H1 (cell line): ENCODE measurements at regions not wholly inside any gene's neighbourhood (a gene's known extent, or its start where the extent isn't known, plus 50 kb on each side); places are given as distances from the start of the nearest gene placed in this dataset.

Experiments
- BCL11A ChIP-seq, 2 experiments: IDR thresholded peaks; one replicate each; pipeline ENCODE4 v1.6.1; 2011; ENCODE audit warnings: low read depth in 2 of 2, low read length in 2 of 2, mild to moderate bottlenecking in 2 of 2
- BRCA1 ChIP-seq: IDR thresholded peaks from 2 replicates; pipeline ENCODE4 v1.6.1; 2012; ENCODE audit warnings: low read depth, low read length, improper control_type of control experiment
- EP300 ChIP-seq, 2 experiments: IDR thresholded peaks; 1 replicate in 1 of 2; 2 replicates in 1 of 2; pipeline ENCODE4 v1.6.1; 2011 to 2012; ENCODE audit warnings: low read depth in 2 of 2, low read length in 2 of 2, mild to moderate bottlenecking in 2 of 2, borderline replicate concordance in 1 of 2, inconsistent platforms in 1 of 2, moderate library complexity in 1 of 2
- HDAC6 ChIP-seq: IDR thresholded peaks from one replicate; pipeline ENCODE4 v1.7.1; 2012; ENCODE audit warnings: low read depth, mild to moderate bottlenecking, inconsistent platforms, low read length, moderate library complexity
- KDM5A ChIP-seq: fragments of 200-600 bp; IDR thresholded peaks from 2 replicates; pipeline ENCODE4 v1.7.1; 2012; ENCODE audit warnings: mild to moderate bottlenecking, low read length, inconsistent platforms, mixed read lengths
- POLR2AphosphoS5 ChIP-seq: IDR thresholded peaks from 2 replicates; pipeline ENCODE4 v1.6.1; 2011; ENCODE audit warnings: low read depth, low read length
- SIN3A ChIP-seq, 2 experiments: IDR thresholded peaks in 1 of 2; conservative IDR thresholded peaks in 1 of 2; 2 replicates each; pipeline ENCODE4 v1.6.1; 2011 to 2012; ENCODE audit warnings: low read length in 2 of 2, improper control_type of control experiment in 1 of 2, low read depth in 1 of 2, mild to moderate bottlenecking in 1 of 2
- SUZ12 ChIP-seq: fragments of 200-600 bp; sonication (generic); IDR thresholded peaks from 2 replicates; pipeline ENCODE4 v1.6.1; 2012; ENCODE audit warnings: mild to moderate bottlenecking, inconsistent platforms, low read length, moderate library complexity, mixed read lengths
- TBP ChIP-seq: IDR thresholded peaks from 2 replicates; pipeline ENCODE4 v1.6.1; 2011; ENCODE audit warnings: low read depth, low read length, improper control_type of control experiment
- TF ChIP-seq, protein P1 (sequence below): fragments of 300-600 bp; sonication (generic); IDR thresholded peaks from 2 replicates; pipeline ENCODE4 v1.7.1; 2012; ENCODE audit warnings: low read length, moderate library complexity, mild to moderate bottlenecking, inconsistent platforms; ENCODE audit not compliant: insufficient replicate concordance
- TF ChIP-seq, protein P2 (sequence below): IDR thresholded peaks from 2 replicates; pipeline ENCODE4 v1.6.1; 2012; ENCODE audit warnings: inconsistent platforms

DNA sequence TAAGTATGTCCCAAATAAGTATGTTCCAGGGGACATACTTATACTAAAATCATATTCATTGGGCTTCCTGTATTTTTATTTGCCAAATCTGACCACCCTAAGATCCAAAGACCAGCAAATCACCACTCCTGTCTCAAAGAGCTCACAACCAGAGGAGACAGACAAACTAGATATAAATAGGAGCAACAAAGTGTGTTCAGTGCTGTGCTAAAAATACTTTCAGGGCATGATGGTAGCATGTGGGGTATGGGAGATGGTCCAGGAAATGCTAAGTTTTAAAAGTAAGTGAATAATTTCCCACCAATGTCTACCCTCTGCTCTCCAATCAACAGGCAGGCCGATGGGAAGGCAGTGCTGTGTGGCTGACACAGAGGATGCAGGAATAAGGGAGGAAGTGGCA lies 87.1 kb downstream of the C1QL2 start (continued):
- TF ChIP-seq, protein P1, sequence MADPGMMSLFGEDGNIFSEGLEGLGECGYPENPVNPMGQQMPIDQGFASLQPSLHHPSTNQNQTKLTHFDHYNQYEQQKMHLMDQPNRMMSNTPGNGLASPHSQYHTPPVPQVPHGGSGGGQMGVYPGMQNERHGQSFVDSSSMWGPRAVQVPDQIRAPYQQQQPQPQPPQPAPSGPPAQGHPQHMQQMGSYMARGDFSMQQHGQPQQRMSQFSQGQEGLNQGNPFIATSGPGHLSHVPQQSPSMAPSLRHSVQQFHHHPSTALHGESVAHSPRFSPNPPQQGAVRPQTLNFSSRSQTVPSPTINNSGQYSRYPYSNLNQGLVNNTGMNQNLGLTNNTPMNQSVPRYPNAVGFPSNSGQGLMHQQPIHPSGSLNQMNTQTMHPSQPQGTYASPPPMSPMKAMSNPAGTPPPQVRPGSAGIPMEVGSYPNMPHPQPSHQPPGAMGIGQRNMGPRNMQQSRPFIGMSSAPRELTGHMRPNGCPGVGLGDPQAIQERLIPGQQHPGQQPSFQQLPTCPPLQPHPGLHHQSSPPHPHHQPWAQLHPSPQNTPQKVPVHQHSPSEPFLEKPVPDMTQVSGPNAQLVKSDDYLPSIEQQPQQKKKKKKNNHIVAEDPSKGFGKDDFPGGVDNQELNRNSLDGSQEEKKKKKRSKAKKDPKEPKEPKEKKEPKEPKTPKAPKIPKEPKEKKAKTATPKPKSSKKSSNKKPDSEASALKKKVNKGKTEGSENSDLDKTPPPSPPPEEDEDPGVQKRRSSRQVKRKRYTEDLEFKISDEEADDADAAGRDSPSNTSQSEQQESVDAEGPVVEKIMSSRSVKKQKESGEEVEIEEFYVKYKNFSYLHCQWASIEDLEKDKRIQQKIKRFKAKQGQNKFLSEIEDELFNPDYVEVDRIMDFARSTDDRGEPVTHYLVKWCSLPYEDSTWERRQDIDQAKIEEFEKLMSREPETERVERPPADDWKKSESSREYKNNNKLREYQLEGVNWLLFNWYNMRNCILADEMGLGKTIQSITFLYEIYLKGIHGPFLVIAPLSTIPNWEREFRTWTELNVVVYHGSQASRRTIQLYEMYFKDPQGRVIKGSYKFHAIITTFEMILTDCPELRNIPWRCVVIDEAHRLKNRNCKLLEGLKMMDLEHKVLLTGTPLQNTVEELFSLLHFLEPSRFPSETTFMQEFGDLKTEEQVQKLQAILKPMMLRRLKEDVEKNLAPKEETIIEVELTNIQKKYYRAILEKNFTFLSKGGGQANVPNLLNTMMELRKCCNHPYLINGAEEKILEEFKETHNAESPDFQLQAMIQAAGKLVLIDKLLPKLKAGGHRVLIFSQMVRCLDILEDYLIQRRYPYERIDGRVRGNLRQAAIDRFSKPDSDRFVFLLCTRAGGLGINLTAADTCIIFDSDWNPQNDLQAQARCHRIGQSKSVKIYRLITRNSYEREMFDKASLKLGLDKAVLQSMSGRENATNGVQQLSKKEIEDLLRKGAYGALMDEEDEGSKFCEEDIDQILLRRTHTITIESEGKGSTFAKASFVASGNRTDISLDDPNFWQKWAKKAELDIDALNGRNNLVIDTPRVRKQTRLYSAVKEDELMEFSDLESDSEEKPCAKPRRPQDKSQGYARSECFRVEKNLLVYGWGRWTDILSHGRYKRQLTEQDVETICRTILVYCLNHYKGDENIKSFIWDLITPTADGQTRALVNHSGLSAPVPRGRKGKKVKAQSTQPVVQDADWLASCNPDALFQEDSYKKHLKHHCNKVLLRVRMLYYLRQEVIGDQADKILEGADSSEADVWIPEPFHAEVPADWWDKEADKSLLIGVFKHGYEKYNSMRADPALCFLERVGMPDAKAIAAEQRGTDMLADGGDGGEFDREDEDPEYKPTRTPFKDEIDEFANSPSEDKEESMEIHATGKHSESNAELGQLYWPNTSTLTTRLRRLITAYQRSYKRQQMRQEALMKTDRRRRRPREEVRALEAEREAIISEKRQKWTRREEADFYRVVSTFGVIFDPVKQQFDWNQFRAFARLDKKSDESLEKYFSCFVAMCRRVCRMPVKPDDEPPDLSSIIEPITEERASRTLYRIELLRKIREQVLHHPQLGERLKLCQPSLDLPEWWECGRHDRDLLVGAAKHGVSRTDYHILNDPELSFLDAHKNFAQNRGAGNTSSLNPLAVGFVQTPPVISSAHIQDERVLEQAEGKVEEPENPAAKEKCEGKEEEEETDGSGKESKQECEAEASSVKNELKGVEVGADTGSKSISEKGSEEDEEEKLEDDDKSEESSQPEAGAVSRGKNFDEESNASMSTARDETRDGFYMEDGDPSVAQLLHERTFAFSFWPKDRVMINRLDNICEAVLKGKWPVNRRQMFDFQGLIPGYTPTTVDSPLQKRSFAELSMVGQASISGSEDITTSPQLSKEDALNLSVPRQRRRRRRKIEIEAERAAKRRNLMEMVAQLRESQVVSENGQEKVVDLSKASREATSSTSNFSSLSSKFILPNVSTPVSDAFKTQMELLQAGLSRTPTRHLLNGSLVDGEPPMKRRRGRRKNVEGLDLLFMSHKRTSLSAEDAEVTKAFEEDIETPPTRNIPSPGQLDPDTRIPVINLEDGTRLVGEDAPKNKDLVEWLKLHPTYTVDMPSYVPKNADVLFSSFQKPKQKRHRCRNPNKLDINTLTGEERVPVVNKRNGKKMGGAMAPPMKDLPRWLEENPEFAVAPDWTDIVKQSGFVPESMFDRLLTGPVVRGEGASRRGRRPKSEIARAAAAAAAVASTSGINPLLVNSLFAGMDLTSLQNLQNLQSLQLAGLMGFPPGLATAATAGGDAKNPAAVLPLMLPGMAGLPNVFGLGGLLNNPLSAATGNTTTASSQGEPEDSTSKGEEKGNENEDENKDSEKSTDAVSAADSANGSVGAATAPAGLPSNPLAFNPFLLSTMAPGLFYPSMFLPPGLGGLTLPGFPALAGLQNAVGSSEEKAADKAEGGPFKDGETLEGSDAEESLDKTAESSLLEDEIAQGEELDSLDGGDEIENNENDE, result no peak
- TF ChIP-seq SIN3A (conservative IDR thresholded peaks at IDR 0.05 in 1 of 2, IDR thresholded peaks at IDR 0.05 in 1 of 2; ENCODE audit: low read depth in 1 of 2, low read length in 2 of 2) (no peak), KDM5A (no peak), EP300 (IDR thresholded peaks at IDR 0.05; ENCODE audit: borderline replicate concordance in 1 of 2, low read depth in 2 of 2, low read length in 2 of 2) (no peak), POLR2AphosphoS5 (no peak), SUZ12 (no peak), BCL11A (IDR thresholded peaks at IDR 0.05; ENCODE audit: low read depth in 2 of 2, low read length in 2 of 2) (no peak), HDAC6 (no peak), TBP (no peak), BRCA1 (no peak)
- TF ChIP-seq, protein P2, sequence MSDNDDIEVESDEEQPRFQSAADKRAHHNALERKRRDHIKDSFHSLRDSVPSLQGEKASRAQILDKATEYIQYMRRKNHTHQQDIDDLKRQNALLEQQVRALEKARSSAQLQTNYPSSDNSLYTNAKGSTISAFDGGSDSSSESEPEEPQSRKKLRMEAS, result no peak
